SK-N-SH (cell line): ENCODE measurements at regions not wholly inside any gene's neighbourhood (a gene's known extent, or its start where the extent isn't known, plus 50 kb on each side); places are given as distances from the start of the nearest gene placed in this dataset.

ENCODE experiments used
- CTCF ChIA-PET: fragments of 300-600, 350-600 bp; formaldehyde crosslinking; extraction: SDS; loops from one replicate; lab custom pipeline; 2021; lab: Yijun Ruan, JAX
- POLR2A ChIA-PET: fragments of 350-600 bp; sonication (Branson Sonifier 250); formaldehyde crosslinking; extraction: SDS; loops from one replicate; lab custom pipeline; 2020; ENCODE audit warnings: antibody characterized with exemption, inconsistent platforms; lab: Yijun Ruan, JAX
- DNase-seq: peaks from one replicate; pipeline ENCODE4 v3.0.0; 2012
- H2AFZ ChIP-seq: fragments of 200-600 bp; sonication (generic); 2 replicates; pipeline ENCODE4 v1.8.1; 2016; ENCODE audit warnings: antibody characterized with exemption, mild to moderate bottlenecking, low read depth
- H3F3A ChIP-seq: fragments of 200-600 bp; sonication (generic); replicated peaks from 2 replicates; pipeline ENCODE3; 2016; ENCODE audit warnings: antibody characterized with exemption, mild to moderate bottlenecking; ENCODE audit not compliant: insufficient read depth
- H3K27ac ChIP-seq, 2 experiments: fragments of 200-500 bp in 1 of 2; fragments of 200-600 bp in 1 of 2; sonication (Bioruptor generic) in 1 of 2; sonication (generic), shearing (Covaris generic) in 1 of 2; 2 replicates each; pipeline versions ENCODE4 v1.5.1 to v1.6.1; 2014 to 2016; ENCODE audit warnings: low read depth in 2 of 2, inconsistent platforms in 1 of 2, low read length in 1 of 2, mild to moderate bottlenecking in 1 of 2, mixed read lengths in 1 of 2
- H3K27me3 ChIP-seq: fragments of 200-600 bp; sonication (generic), shearing (Covaris generic); 2 replicates; pipeline ENCODE4 v1.6.1; 2016; ENCODE audit warnings: mixed run types; ENCODE audit not compliant: insufficient read depth
- H3K36me3 ChIP-seq, 2 experiments: fragments of 200-500 bp in 1 of 2; fragments of 200-600 bp in 1 of 2; sonication (Bioruptor generic) in 1 of 2; sonication (generic) in 1 of 2; replicated peaks in 1 of 2; 2 replicates each; pipeline versions ENCODE3 to v1.5.1; 2014 to 2016; ENCODE audit warnings: low read length in 1 of 2, mild to moderate bottlenecking in 1 of 2; ENCODE audit not compliant: insufficient read depth in 2 of 2, control insufficient read depth in 1 of 2
- H3K4me1 ChIP-seq, 2 experiments: fragments of 200-500 bp in 1 of 2; fragments of 200-600 bp in 1 of 2; sonication (Bioruptor generic) in 1 of 2; sonication (generic), shearing (Covaris generic) in 1 of 2; 2 replicates each; pipeline versions ENCODE4 v1.5.1 to v1.6.1; 2014 to 2016; ENCODE audit warnings: low read depth in 1 of 2, low read length in 1 of 2, mixed run types in 1 of 2; ENCODE audit not compliant: insufficient read depth in 2 of 2, control insufficient read depth in 1 of 2
- H3K4me2 ChIP-seq: fragments of 200-600 bp; sonication (generic), shearing (Covaris generic); 2 replicates; pipeline ENCODE4 v1.6.1; 2017; ENCODE audit warnings: mixed run types
- H3K4me3 ChIP-seq, 2 experiments: fragments of 200-500 bp in 1 of 2; fragments of 200-600 bp in 1 of 2; sonication (Bioruptor generic) in 1 of 2; sonication (generic), shearing (Covaris generic) in 1 of 2; 2 replicates each; pipeline versions ENCODE4 v1.5.1 to v1.8.1; 2014 to 2016; ENCODE audit warnings: low read depth in 2 of 2, inconsistent platforms in 1 of 2, low read length in 1 of 2, mild to moderate bottlenecking in 1 of 2, mixed read lengths in 1 of 2, moderate library complexity in 1 of 2
- H3K79me2 ChIP-seq: fragments of 200-600 bp; sonication (generic); 2 replicates; pipeline ENCODE4 v1.8.1; 2017; ENCODE audit warnings: mild to moderate bottlenecking; ENCODE audit not compliant: insufficient read depth
- H3K9ac ChIP-seq: fragments of 200-600 bp; sonication (generic); 2 replicates; pipeline ENCODE4 v1.6.1; 2017; ENCODE audit warnings: mixed run types
- H3K9me2 ChIP-seq: fragments of 200-600 bp; sonication (generic); 2 replicates; pipeline ENCODE4 v1.6.1; 2017; ENCODE audit warnings: mixed run types
- H3K9me3 ChIP-seq: fragments of 200-600 bp; sonication (generic); 2 replicates; pipeline ENCODE4 v1.6.1; 2017; ENCODE audit warnings: mixed run types, mild to moderate bottlenecking, moderate library complexity
- H4K20me1 ChIP-seq: fragments of 200-600 bp; sonication (generic); 2 replicates; pipeline ENCODE4 v1.6.1; 2017; ENCODE audit warnings: mild to moderate bottlenecking, mixed run types; ENCODE audit not compliant: insufficient read depth
- EP300 ChIP-seq, 2 experiments: IDR thresholded peaks; 2 replicates each; pipeline versions ENCODE4 v1.4.0 to v1.6.1; 2012; ENCODE audit warnings: borderline replicate concordance in 1 of 2, low read depth in 1 of 2, low read length in 1 of 2
- EZH2phosphoT487 ChIP-seq: fragments of 200-600 bp; sonication (generic); IDR thresholded peaks from 2 replicates; pipeline ENCODE4 v1.6.1; 2017; ENCODE audit warnings: low read depth, mixed run types, mild to moderate bottlenecking, antibody characterized with exemption, moderate library complexity, borderline replicate concordance
- FOSL2 ChIP-seq: IDR thresholded peaks from 2 replicates; pipeline ENCODE4 v1.4.0; 2012; ENCODE audit warnings: low read depth, mild to moderate bottlenecking, moderate library complexity, borderline replicate concordance
- FOXJ3 ChIP-seq: sonication (generic); formaldehyde crosslinking; IDR thresholded peaks from 2 replicates; pipeline ENCODE4 v1.5.1; 2020; ENCODE audit warnings: mild to moderate bottlenecking, missing genetic modification reagents
- GATA2 ChIP-seq: sonication (generic); formaldehyde crosslinking; IDR thresholded peaks from 2 replicates; pipeline ENCODE4 v1.5.0; 2020; ENCODE audit warnings: mild to moderate bottlenecking, missing genetic modification reagents
- MEF2A ChIP-seq: IDR thresholded peaks from 2 replicates; pipeline ENCODE4 v1.4.0; 2012; ENCODE audit warnings: low read depth, borderline replicate concordance
- MXI1 ChIP-seq: IDR thresholded peaks from 2 replicates; pipeline ENCODE4 v1.6.1; 2012; ENCODE audit warnings: mild to moderate bottlenecking, low read depth, low read length, improper control_type of control experiment
- NRF1 ChIP-seq: IDR thresholded peaks from 2 replicates; pipeline ENCODE4 v1.6.1; 2012; ENCODE audit warnings: low read depth, mild to moderate bottlenecking, low read length
- POLR2AphosphoS5 ChIP-seq: IDR thresholded peaks from 2 replicates; pipeline ENCODE4 v1.6.1; 2012; ENCODE audit warnings: low read depth, low read length
- RAD21 ChIP-seq: IDR thresholded peaks from 2 replicates; pipeline ENCODE4 v1.6.1; 2012; ENCODE audit warnings: mild to moderate bottlenecking, low read length
- RCOR1 ChIP-seq: fragments of 150-350 bp; IDR thresholded peaks from 2 replicates; pipeline ENCODE4 v1.6.1; 2017; ENCODE audit warnings: antibody characterized with exemption, low read length
- REST ChIP-seq: IDR thresholded peaks from 2 replicates; pipeline ENCODE4 v1.6.1; 2012; ENCODE audit warnings: mild to moderate bottlenecking, low read depth, low read length, moderate library complexity
- TAF1 ChIP-seq: IDR thresholded peaks from 2 replicates; pipeline ENCODE4 v1.6.1; 2012; ENCODE audit warnings: low read depth, mild to moderate bottlenecking, low read length, moderate library complexity, borderline replicate concordance
- YY1 ChIP-seq: IDR thresholded peaks from 2 replicates; pipeline ENCODE4 v1.4.0; 2012; ENCODE audit warnings: low read depth, mild to moderate bottlenecking
- WGBS: methylation state at CpG from one replicate; pipeline ENCODE4 v1.1.6; 2017; ENCODE audit warnings: low lambda C conversion rate; 5-methylcytosine and 5-hydroxymethylcytosine counted together
- TF ChIP-seq, protein P1 (sequence below): IDR thresholded peaks from 2 replicates; pipeline ENCODE4 v1.4.0; 2012; ENCODE audit warnings: low read depth, borderline replicate concordance
- TF ChIP-seq, protein P2 (sequence below): fragments of 150-350 bp; IDR thresholded peaks from 2 replicates; pipeline ENCODE4 v1.6.1; 2017; ENCODE audit warnings: antibody characterized with exemption, low read length, low read depth, borderline replicate concordance

GRCh38 chr6:67748521-67748920, 886.6 kb upstream of the ADGRB3 start:
- Histone ChIP-seq H2AFZ (no peak overlapping the region), H4K20me1 (no peaks in the 10 kb centered on the region)
- CTCF ChIA-PET = no interaction called here

DNA sequence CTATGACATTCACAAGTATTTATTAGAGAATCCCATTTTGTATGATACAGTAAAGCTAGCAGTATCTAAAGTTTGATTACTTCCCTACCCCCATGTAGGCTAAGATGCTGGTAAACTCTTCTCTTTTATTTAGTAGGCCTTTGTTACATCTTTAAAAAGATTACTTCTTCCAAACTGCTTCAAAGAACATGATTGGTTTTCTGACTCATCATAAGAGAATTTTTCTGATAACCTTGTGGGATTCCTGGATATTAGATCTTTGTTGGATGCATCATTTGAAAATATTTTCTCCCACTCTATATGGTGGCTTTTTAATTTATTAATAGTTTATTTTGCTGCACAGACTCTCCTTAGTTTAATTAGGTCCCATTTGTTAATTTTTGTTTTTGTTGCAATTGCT, 898.3 kb upstream of the ADGRB3 start:
- Histone ChIP-seq H3K9me2 (no peaks in the 10 kb centered on the region), H3K4me3 (no peak overlapping the region), H3K27me3 (no peaks in the 10 kb centered on the region), H3K4me1 (no peaks in the 10 kb centered on the region), H3K9ac (no peak overlapping the region), H3K36me3 (no peaks in the 10 kb centered on the region), H3K79me2 (no peaks in the 10 kb centered on the region), H2AFZ (no peak overlapping the region), H3F3A (no peaks in the 10 kb centered on the region), H3K9me3 (no peaks in the 10 kb centered on the region), H3K27ac (no peak overlapping the region), H3K4me2 (no peak overlapping the region), H4K20me1 (no peaks in the 10 kb centered on the region)
- CTCF ChIA-PET = no interaction called here
- POLR2A ChIA-PET = no interaction called here
- DNase-seq = no peak
- TF ChIP-seq FOXJ3 (CRISPR knock-in tag) (no peak), POLR2AphosphoS5 (no peak), YY1 (no peak), NRF1 (no peak), MEF2A (no peak)
- TF ChIP-seq, protein P1, sequence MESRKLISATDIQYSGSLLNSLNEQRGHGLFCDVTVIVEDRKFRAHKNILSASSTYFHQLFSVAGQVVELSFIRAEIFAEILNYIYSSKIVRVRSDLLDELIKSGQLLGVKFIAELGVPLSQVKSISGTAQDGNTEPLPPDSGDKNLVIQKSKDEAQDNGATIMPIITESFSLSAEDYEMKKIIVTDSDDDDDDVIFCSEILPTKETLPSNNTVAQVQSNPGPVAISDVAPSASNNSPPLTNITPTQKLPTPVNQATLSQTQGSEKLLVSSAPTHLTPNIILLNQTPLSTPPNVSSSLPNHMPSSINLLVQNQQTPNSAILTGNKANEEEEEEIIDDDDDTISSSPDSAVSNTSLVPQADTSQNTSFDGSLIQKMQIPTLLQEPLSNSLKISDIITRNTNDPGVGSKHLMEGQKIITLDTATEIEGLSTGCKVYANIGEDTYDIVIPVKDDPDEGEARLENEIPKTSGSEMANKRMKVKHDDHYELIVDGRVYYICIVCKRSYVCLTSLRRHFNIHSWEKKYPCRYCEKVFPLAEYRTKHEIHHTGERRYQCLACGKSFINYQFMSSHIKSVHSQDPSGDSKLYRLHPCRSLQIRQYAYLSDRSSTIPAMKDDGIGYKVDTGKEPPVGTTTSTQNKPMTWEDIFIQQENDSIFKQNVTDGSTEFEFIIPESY = no peak

More at GRCh38 chr6:67748521-67748920, 886.6 kb upstream of the ADGRB3 start:
- Histone ChIP-seq H3K27ac (no peak overlapping the region), H3K4me1 (no peaks in the 10 kb centered on the region), H3K36me3 (no peaks in the 10 kb centered on the region), H3K4me2 (no peak overlapping the region), H3F3A (no peaks in the 10 kb centered on the region), H3K9me2 (no peaks in the 10 kb centered on the region), H3K4me3 (no peak overlapping the region), H3K9ac (no peak overlapping the region), H3K27me3 (no peaks in the 10 kb centered on the region), H3K9me3 (no peaks in the 10 kb centered on the region), H3K79me2 (no peaks in the 10 kb centered on the region)
- POLR2A ChIA-PET = no interaction called here
- DNase-seq = no peak
- no peak for TF ChIP-seq MXI1
- no peak for TF ChIP-seq EP300 (IDR thresholded peaks at IDR 0.05; ENCODE audit: borderline replicate concordance in 1 of 2, low read depth in 1 of 2, low read length in 1 of 2)
- TF ChIP-seq POLR2AphosphoS5 = no peak
- TF ChIP-seq EZH2phosphoT487 = no peak
- 61% methylated on average over 1 of the region's 1 CpG for WGBS

DNA sequence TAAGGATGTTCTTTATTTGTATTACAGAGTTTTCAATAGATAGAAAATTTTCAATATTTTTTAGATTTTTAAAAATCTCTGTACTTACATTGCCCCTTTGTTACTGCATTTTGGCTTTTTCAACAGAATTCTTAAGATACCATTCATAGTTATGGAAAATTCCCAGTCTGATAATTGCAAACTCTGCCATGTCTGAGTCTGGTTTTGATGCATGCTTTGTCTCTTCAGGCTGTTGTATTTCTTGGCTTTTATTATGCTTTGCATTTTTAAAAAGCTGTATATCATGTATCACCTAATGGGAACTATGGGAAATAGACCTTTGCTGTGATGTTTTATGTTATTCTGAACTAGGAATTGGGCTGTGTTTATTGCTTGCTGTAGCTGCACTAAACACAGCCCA, 898.9 kb upstream of the ADGRB3 start:
- Histone ChIP-seq H3K27ac (no peak overlapping the region), H3K27me3 (no peaks in the 10 kb centered on the region), H3K79me2 (no peaks in the 10 kb centered on the region), H3K4me1 (no peaks in the 10 kb centered on the region), H4K20me1 (no peaks in the 10 kb centered on the region), H3K9me2 (no peaks in the 10 kb centered on the region), H3K9me3 (no peaks in the 10 kb centered on the region), H3K36me3 (no peaks in the 10 kb centered on the region), H2AFZ (no peak overlapping the region), H3K4me3 (no peak overlapping the region), H3K9ac (no peak overlapping the region), H3F3A (no peaks in the 10 kb centered on the region), H3K4me2 (no peak overlapping the region)
- ChIA-PET POLR2A (no interaction called here), CTCF (no interaction called here)
- DNase-seq = no peak
- TF ChIP-seq MEF2A (no peak), FOSL2 (no peak), TAF1 (no peak), REST (no peak), RAD21 (no peak), GATA2 (no peak), RCOR1 (no peak)
- TF ChIP-seq, protein P2, sequence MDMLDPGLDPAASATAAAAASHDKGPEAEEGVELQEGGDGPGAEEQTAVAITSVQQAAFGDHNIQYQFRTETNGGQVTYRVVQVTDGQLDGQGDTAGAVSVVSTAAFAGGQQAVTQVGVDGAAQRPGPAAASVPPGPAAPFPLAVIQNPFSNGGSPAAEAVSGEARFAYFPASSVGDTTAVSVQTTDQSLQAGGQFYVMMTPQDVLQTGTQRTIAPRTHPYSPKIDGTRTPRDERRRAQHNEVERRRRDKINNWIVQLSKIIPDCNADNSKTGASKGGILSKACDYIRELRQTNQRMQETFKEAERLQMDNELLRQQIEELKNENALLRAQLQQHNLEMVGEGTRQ = no peak
